Liver (tissue), 8 donors: ENCODE measurements at regions not wholly inside any gene's neighbourhood (a gene's known extent, or its start where the extent isn't known, plus 50 kb on each side); places are given as distances from the start of the nearest gene placed in this dataset.

Source experiments
- DNase-seq: peaks from one replicate; pipeline ENCODE4 v3.0.0-alpha.2; 2017; ENCODE audit warnings: low spot score
- H3K27ac ChIP-seq, 2 donors: one replicate each; pipeline ENCODE4 v1.7.0; 2013; ENCODE audit warnings: inconsistent platforms in 2 of 2, low read length in 2 of 2, control low read depth in 1 of 2, low read depth in 1 of 2, mild to moderate bottlenecking in 1 of 2
- H3K27me3 ChIP-seq, 4 donors: one replicate each; pipeline versions ENCODE4 v1.6.1 to v1.7.0; 2013; ENCODE audit warnings: low read length in 3 of 4, inconsistent platforms in 1 of 4, mild to moderate bottlenecking in 1 of 4, moderate library complexity in 1 of 4; ENCODE audit not compliant: control insufficient read depth in 4 of 4, insufficient read depth in 4 of 4
- H3K36me3 ChIP-seq, 4 donors: one replicate each; pipeline versions ENCODE4 v1.6.1 to v1.7.0; 2013; ENCODE audit warnings: low read length in 3 of 4, mild to moderate bottlenecking in 3 of 4, low read depth in 1 of 4, moderate library complexity in 1 of 4; ENCODE audit not compliant: control insufficient read depth in 4 of 4, insufficient read depth in 3 of 4
- H3K4me1 ChIP-seq, 4 donors: one replicate each; pipeline versions ENCODE4 v1.6.1 to v1.7.0; 2013; ENCODE audit warnings: low read length in 3 of 4, mild to moderate bottlenecking in 3 of 4, moderate library complexity in 1 of 4; ENCODE audit not compliant: control insufficient read depth in 4 of 4, insufficient read depth in 4 of 4
- H3K4me3 ChIP-seq, 3 donors: one replicate each; pipeline versions ENCODE4 v1.6.1 to v1.7.0; 2013; ENCODE audit warnings: low read length in 3 of 3, control low read depth in 1 of 3, low read depth in 1 of 3, mild to moderate bottlenecking in 1 of 3
- H3K9ac ChIP-seq, 2 donors: one replicate each; pipeline ENCODE4 v1.7.0; 2013; ENCODE audit warnings: low read length in 2 of 2, mild to moderate bottlenecking in 2 of 2, moderate library complexity in 2 of 2, control low read depth in 1 of 2, low read depth in 1 of 2
- H3K9me3 ChIP-seq, 4 donors: one replicate each; pipeline versions ENCODE4 v1.6.1 to v1.7.0; 2013; ENCODE audit warnings: low read length in 3 of 4; ENCODE audit not compliant: control insufficient read depth in 4 of 4
- ATF3 ChIP-seq: IDR thresholded peaks from 2 replicates; pipeline ENCODE4 v1.6.1; 2016; ENCODE audit warnings: antibody characterized with exemption
- CTCF ChIP-seq: fragments of 150-350 bp; IDR thresholded peaks from 2 replicates; pipeline ENCODE4 v1.5.1; 2017; ENCODE audit warnings: improper control_type of control experiment, low read depth, low read length; ENCODE audit not compliant: missing input control
- EGR1 ChIP-seq, 2 donors: IDR thresholded peaks; 2 replicates each; pipeline ENCODE4 v1.6.1; 2016 to 2018; ENCODE audit warnings: antibody characterized with exemption in 2 of 2, low read depth in 2 of 2
- FOXA1 ChIP-seq: IDR thresholded peaks from 2 replicates; pipeline ENCODE4 v1.6.1; 2016; ENCODE audit warnings: antibody characterized with exemption
- FOXA2 ChIP-seq: IDR thresholded peaks from 2 replicates; pipeline ENCODE4 v1.6.1; 2016; ENCODE audit warnings: antibody characterized with exemption
- GABPA ChIP-seq, 2 donors: IDR thresholded peaks in 1 of 2; conservative IDR thresholded peaks in 1 of 2; 2 replicates each; pipeline ENCODE4 v1.6.1; 2016; ENCODE audit warnings: antibody characterized with exemption in 2 of 2, mild to moderate bottlenecking in 1 of 2, moderate library complexity in 1 of 2
- HNF4G ChIP-seq: IDR thresholded peaks from 2 replicates; pipeline ENCODE4 v1.6.1; 2016; ENCODE audit warnings: antibody characterized with exemption
- JUND ChIP-seq, 2 donors: IDR thresholded peaks; 2 replicates each; pipeline ENCODE4 v1.6.1; 2016; ENCODE audit warnings: antibody characterized with exemption in 2 of 2
- MAX ChIP-seq: IDR thresholded peaks from 2 replicates; pipeline ENCODE4 v1.6.1; 2016; ENCODE audit warnings: antibody characterized with exemption
- NR2F2 ChIP-seq: IDR thresholded peaks from 2 replicates; pipeline ENCODE4 v1.6.1; 2016; ENCODE audit warnings: antibody characterized with exemption
- RAD21 ChIP-seq, 2 donors: IDR thresholded peaks; 2 replicates each; pipeline ENCODE4 v1.6.1; 2016; ENCODE audit warnings: antibody characterized with exemption in 2 of 2, mild to moderate bottlenecking in 2 of 2
- SP1 ChIP-seq: IDR thresholded peaks from 2 replicates; pipeline ENCODE4 v1.6.1; 2018; ENCODE audit warnings: antibody characterized with exemption, mild to moderate bottlenecking
- TAF1 ChIP-seq: conservative IDR thresholded peaks from 2 replicates; pipeline ENCODE4 v1.6.1; 2016; ENCODE audit warnings: antibody characterized with exemption, mild to moderate bottlenecking
- YY1 ChIP-seq: IDR thresholded peaks from 2 replicates; pipeline ENCODE4 v1.6.1; 2016; ENCODE audit warnings: antibody characterized with exemption, mild to moderate bottlenecking
- WGBS: extraction: QIAGEN DNeasy Blood & Tissue Kit; methylation state at CpG from one replicate; pipeline ENCODE4 v1.1.7; 2013; 5-methylcytosine and 5-hydroxymethylcytosine counted together
- donor health status: healthy.
- donor health status: healthy.
- donor health status: healthy.
- donor health status: healthy.
- donor health status: healthy.

GRCh38 chr9:82598241-82599039, 464.5 kb downstream of the RASEF start:
- Histone ChIP-seq H3K36me3 (no peaks in the 10 kb centered on the region), H3K27ac (no peak overlapping the region), H3K4me3 (no peak overlapping the region), H3K4me1 (peaks cover 3 to 35% (median 32%) of the 10 kb centered on the region in 4 donors), H3K9ac (no peak overlapping the region), H3K9me3 (no peaks in the 10 kb centered on the region), H3K27me3 (no peaks in the 10 kb centered on the region)
- TF ChIP-seq NR2F2 (no peak), FOXA2 (no peak)
- 54% methylated on average over 6 of the region's 6 CpGs for WGBS
- no peak for DNase-seq

GRCh38 chr9:82599336-82599949, 463.5 kb downstream of the RASEF start:
- Histone ChIP-seq H3K9me3 (no peaks in the 10 kb centered on the region), H3K36me3 (no peaks in the 10 kb centered on the region), H3K4me1 (peaks cover 3 to 38% (median 33%) of the 10 kb centered on the region in 4 donors), H3K4me3 (no peak overlapping the region), H3K27me3 (no peaks in the 10 kb centered on the region), H3K27ac (no peak overlapping the region), H3K9ac (no peak overlapping the region)
- 45% methylated on average over 2 of the region's 2 CpGs for WGBS
- no peak for DNase-seq
- TF ChIP-seq JUND (IDR thresholded peaks at IDR 0.05) (no peak), CTCF (no peak), FOXA2 (peak; percentile 13), SP1 (no peak), YY1 (no peak)

GRCh38 chr9:82600536-82601292, 462.2 kb downstream of the RASEF start:
- H3K36me3 ChIP-seq: no peaks in the 10 kb centered on the region
- H3K4me3 ChIP-seq: no peak overlapping the region
- no peak for DNase-seq
- H3K27me3 ChIP-seq: no peaks in the 10 kb centered on the region
- 49% methylated on average over 10 of the region's 10 CpGs for WGBS
- H3K9ac ChIP-seq: no peak overlapping the region
- TF ChIP-seq FOXA1: no peak
- TF ChIP-seq TAF1: no peak
- TF ChIP-seq GABPA (IDR thresholded peaks at IDR 0.05 in 1 of 2, conservative IDR thresholded peaks at IDR 0.05 in 1 of 2): no peak
- no peak for TF ChIP-seq RAD21 (IDR thresholded peaks at IDR 0.05)
- TF ChIP-seq JUND (IDR thresholded peaks at IDR 0.05): no peak
- no peak for TF ChIP-seq EGR1 (IDR thresholded peaks at IDR 0.05; ENCODE audit: low read depth in 2 of 2)
- TF ChIP-seq FOXA2: no peak
- TF ChIP-seq NR2F2: no peak
- no peak for TF ChIP-seq HNF4G
- TF ChIP-seq MAX: no peak
- no peak for TF ChIP-seq ATF3
- H3K27ac ChIP-seq: no peak overlapping the region
- H3K4me1 ChIP-seq: peaks cover 3 to 48% (median 38%) of the 10 kb centered on the region in 4 donors
- H3K9me3 ChIP-seq: no peaks in the 10 kb centered on the region
